SK-N-SH (cell line): ENCODE measurements at regions not wholly inside any gene's neighbourhood (a gene's known extent, or its start where the extent isn't known, plus 50 kb on each side); places are given as distances from the start of the nearest gene placed in this dataset.

Source experiments
- EP300 ChIP-seq, 2 experiments: IDR thresholded peaks; 2 replicates each; pipeline versions ENCODE4 v1.4.0 to v1.6.1; 2012; ENCODE audit warnings: borderline replicate concordance in 1 of 2, low read depth in 1 of 2, low read length in 1 of 2
- EZH2phosphoT487 ChIP-seq: fragments of 200-600 bp; sonication (generic); IDR thresholded peaks from 2 replicates; pipeline ENCODE4 v1.6.1; 2017; ENCODE audit warnings: low read depth, mixed run types, mild to moderate bottlenecking, antibody characterized with exemption, moderate library complexity, borderline replicate concordance
- FOXJ3 ChIP-seq: sonication (generic); formaldehyde crosslinking; IDR thresholded peaks from 2 replicates; pipeline ENCODE4 v1.5.1; 2020; ENCODE audit warnings: mild to moderate bottlenecking, missing genetic modification reagents
- JUND ChIP-seq: IDR thresholded peaks from 2 replicates; pipeline ENCODE4 v1.4.0; 2012
- MAX ChIP-seq: IDR thresholded peaks from 2 replicates; pipeline ENCODE4 v1.4.0; 2012; ENCODE audit warnings: low read depth
- MXI1 ChIP-seq: IDR thresholded peaks from 2 replicates; pipeline ENCODE4 v1.6.1; 2012; ENCODE audit warnings: mild to moderate bottlenecking, low read depth, low read length, improper control_type of control experiment
- POLR2AphosphoS5 ChIP-seq: IDR thresholded peaks from 2 replicates; pipeline ENCODE4 v1.6.1; 2012; ENCODE audit warnings: low read depth, low read length
- RAD21 ChIP-seq: IDR thresholded peaks from 2 replicates; pipeline ENCODE4 v1.6.1; 2012; ENCODE audit warnings: mild to moderate bottlenecking, low read length
- SMC3 ChIP-seq: IDR thresholded peaks from 2 replicates; pipeline ENCODE4 v1.6.1; 2012; ENCODE audit warnings: low read depth, low read length, improper control_type of control experiment
- TAF1 ChIP-seq: IDR thresholded peaks from 2 replicates; pipeline ENCODE4 v1.6.1; 2012; ENCODE audit warnings: low read depth, mild to moderate bottlenecking, low read length, moderate library complexity, borderline replicate concordance
- TF ChIP-seq, protein P1 (sequence below): IDR thresholded peaks from 2 replicates; pipeline ENCODE4; 2012
- TF ChIP-seq, protein P2 (sequence below): fragments of 200-600 bp; sonication (generic); IDR thresholded peaks from 2 replicates; pipeline ENCODE4 v1.6.1; 2017; ENCODE audit warnings: antibody characterized with exemption, mild to moderate bottlenecking, moderate library complexity
- TF ChIP-seq, protein P3 (sequence below): fragments of 150-350 bp; IDR thresholded peaks from 2 replicates; pipeline ENCODE4 v1.6.1; 2017; ENCODE audit warnings: antibody characterized with exemption, low read length, low read depth, borderline replicate concordance

DNA sequence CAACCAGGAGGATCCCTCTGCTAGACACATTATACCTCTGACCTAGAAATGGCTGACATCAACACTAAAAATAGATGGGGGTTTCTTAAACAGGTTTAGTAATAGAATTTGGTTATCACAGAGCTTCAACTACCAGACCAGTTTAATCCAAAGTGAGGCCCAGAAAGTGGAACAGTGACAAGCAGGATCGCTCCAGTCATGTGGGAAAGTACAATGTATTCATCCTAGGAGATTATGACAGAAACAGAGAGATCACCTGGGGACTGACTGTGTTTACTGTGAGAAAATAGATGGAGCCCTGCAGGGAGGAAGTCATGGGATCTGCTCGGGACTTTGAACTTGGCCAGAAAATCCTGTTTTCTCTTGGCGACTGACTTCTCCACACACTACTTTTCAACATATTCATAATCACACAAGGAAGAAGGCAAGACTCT lies 238.7 kb upstream of the SOX4 start:
- TF ChIP-seq, protein P1, sequence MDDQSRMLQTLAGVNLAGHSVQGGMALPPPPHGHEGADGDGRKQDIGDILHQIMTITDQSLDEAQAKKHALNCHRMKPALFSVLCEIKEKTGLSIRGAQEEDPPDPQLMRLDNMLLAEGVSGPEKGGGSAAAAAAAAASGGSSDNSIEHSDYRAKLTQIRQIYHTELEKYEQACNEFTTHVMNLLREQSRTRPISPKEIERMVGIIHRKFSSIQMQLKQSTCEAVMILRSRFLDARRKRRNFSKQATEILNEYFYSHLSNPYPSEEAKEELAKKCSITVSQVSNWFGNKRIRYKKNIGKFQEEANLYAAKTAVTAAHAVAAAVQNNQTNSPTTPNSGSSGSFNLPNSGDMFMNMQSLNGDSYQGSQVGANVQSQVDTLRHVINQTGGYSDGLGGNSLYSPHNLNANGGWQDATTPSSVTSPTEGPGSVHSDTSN = no peak
- TF ChIP-seq FOXJ3 (CRISPR knock-in tag) (no peak), JUND (no peak), SMC3 (no peak), POLR2AphosphoS5 (no peak), MXI1 (no peak), RAD21 (no peak), TAF1 (no peak), EZH2phosphoT487 (no peak), EP300 (IDR thresholded peaks at IDR 0.05; ENCODE audit: borderline replicate concordance in 1 of 2, low read depth in 1 of 2, low read length in 1 of 2) (no peak), MAX (no peak)
- TF ChIP-seq, protein P2, sequence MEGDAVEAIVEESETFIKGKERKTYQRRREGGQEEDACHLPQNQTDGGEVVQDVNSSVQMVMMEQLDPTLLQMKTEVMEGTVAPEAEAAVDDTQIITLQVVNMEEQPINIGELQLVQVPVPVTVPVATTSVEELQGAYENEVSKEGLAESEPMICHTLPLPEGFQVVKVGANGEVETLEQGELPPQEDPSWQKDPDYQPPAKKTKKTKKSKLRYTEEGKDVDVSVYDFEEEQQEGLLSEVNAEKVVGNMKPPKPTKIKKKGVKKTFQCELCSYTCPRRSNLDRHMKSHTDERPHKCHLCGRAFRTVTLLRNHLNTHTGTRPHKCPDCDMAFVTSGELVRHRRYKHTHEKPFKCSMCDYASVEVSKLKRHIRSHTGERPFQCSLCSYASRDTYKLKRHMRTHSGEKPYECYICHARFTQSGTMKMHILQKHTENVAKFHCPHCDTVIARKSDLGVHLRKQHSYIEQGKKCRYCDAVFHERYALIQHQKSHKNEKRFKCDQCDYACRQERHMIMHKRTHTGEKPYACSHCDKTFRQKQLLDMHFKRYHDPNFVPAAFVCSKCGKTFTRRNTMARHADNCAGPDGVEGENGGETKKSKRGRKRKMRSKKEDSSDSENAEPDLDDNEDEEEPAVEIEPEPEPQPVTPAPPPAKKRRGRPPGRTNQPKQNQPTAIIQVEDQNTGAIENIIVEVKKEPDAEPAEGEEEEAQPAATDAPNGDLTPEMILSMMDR = no peak
- TF ChIP-seq, protein P3, sequence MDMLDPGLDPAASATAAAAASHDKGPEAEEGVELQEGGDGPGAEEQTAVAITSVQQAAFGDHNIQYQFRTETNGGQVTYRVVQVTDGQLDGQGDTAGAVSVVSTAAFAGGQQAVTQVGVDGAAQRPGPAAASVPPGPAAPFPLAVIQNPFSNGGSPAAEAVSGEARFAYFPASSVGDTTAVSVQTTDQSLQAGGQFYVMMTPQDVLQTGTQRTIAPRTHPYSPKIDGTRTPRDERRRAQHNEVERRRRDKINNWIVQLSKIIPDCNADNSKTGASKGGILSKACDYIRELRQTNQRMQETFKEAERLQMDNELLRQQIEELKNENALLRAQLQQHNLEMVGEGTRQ = no peak
